WTC11 (cell line): ENCODE measurements at regions not wholly inside any gene's neighbourhood (a gene's known extent, or its start where the extent isn't known, plus 50 kb on each side); places are given as distances from the start of the nearest gene placed in this dataset.

ENCODE experiments used
- ATAC-seq: fragments of 200-7000 bp; cut with Tn5 transposase; 2 replicates; pipeline ENCODE4 v1.10.0; 2021; ENCODE audit warnings: mild to moderate bottlenecking, moderate library complexity
- CTCF ChIA-PET: fragments of 300-600 bp; sonication (Branson Sonifier 250); formaldehyde crosslinking; loops from one replicate; lab custom pipeline; 2021; ENCODE audit warnings: antibody characterized with exemption; lab: Charles Lee
- POLR2A ChIA-PET: fragments of 350-600 bp; sonication (Branson Sonifier 250); formaldehyde crosslinking; loops from one replicate; lab custom pipeline; 2021; ENCODE audit warnings: antibody characterized with exemption; lab: Charles Lee
- DNase-seq: peaks from one replicate; pipeline ENCODE4 v3.0.0; 2021; ENCODE audit warnings: low spot score
- H3K27ac Mint-ChIP-seq: 2 replicates; pipeline ENCODE4 v1.8.0; 2021; ENCODE audit warnings: mixed read lengths
- H3K27me3 Mint-ChIP-seq: 2 replicates; pipeline ENCODE4 v1.8.0; 2021; ENCODE audit warnings: low read depth, mild to moderate bottlenecking, moderate library complexity, mixed read lengths
- H3K36me3 Mint-ChIP-seq: 2 replicates; pipeline ENCODE4 v1.8.0; 2021; ENCODE audit warnings: mixed read lengths
- H3K4me1 Mint-ChIP-seq: 2 replicates; pipeline ENCODE4 v1.8.0; 2022; ENCODE audit warnings: mixed read lengths
- H3K4me3 Mint-ChIP-seq: 2 replicates; pipeline ENCODE4 v1.8.0; 2021; ENCODE audit warnings: mild to moderate bottlenecking, moderate library complexity, mixed read lengths
- H3K9me3 Mint-ChIP-seq: 2 replicates; pipeline ENCODE4 v1.8.0; 2021; ENCODE audit warnings: mixed read lengths
- CBFB ChIP-seq: sonication (generic); formaldehyde crosslinking; IDR thresholded peaks from 2 replicates; pipeline ENCODE4 v1.8.1; 2022; ENCODE audit warnings: mild to moderate bottlenecking, low read depth, missing genetic modification reagents
- CREB1 ChIP-seq: sonication (generic); formaldehyde crosslinking; IDR thresholded peaks from 2 replicates; pipeline ENCODE4 v1.8.0; 2023; ENCODE audit warnings: mild to moderate bottlenecking, missing genetic modification reagents
- CREM ChIP-seq: sonication (generic); formaldehyde crosslinking; IDR thresholded peaks from 2 replicates; pipeline ENCODE4 v1.8.1; 2022; ENCODE audit warnings: mild to moderate bottlenecking, missing genetic modification reagents, moderate library complexity
- FOXP1 ChIP-seq: sonication (generic); formaldehyde crosslinking; IDR thresholded peaks from 2 replicates; pipeline ENCODE4 v1.8.0; 2022; ENCODE audit warnings: missing genetic modification reagents, mild to moderate bottlenecking, moderate library complexity, borderline replicate concordance
- JUN ChIP-seq: sonication (generic); formaldehyde crosslinking; IDR thresholded peaks from 2 replicates; pipeline ENCODE4 v1.8.0; 2023; ENCODE audit warnings: mild to moderate bottlenecking, missing genetic modification reagents
- SMAD4 ChIP-seq: sonication (generic); formaldehyde crosslinking; IDR thresholded peaks from 2 replicates; pipeline ENCODE4 v1.8.0; 2022; ENCODE audit warnings: mild to moderate bottlenecking, missing genetic modification reagents
- TEAD4 ChIP-seq: sonication (generic); formaldehyde crosslinking; IDR thresholded peaks from 2 replicates; pipeline ENCODE4 v1.8.0; 2022; ENCODE audit warnings: mild to moderate bottlenecking, missing genetic modification reagents
- TF ChIP-seq, protein P1 (sequence below): fragments of 250-450 bp; sonication (Bioruptor Pico); IDR thresholded peaks from 2 replicates; pipeline ENCODE4 v2.1.2; 2022; ENCODE audit warnings: mild to moderate bottlenecking, moderate library complexity
- TF ChIP-seq, protein P2 (sequence below): fragments of 250-450 bp; sonication (Bioruptor Pico); conservative IDR thresholded peaks from 2 replicates; pipeline ENCODE4 v1.9.0; 2021; ENCODE audit warnings: mild to moderate bottlenecking
- TF ChIP-seq, protein P3 (sequence below): sonication (generic); formaldehyde crosslinking; IDR thresholded peaks from 2 replicates; pipeline ENCODE4 v1.8.0; 2022; ENCODE audit warnings: mild to moderate bottlenecking, missing genetic modification reagents
- TF ChIP-seq, protein P4 (sequence below): sonication (generic); formaldehyde crosslinking; conservative IDR thresholded peaks from 2 replicates; pipeline ENCODE4 v1.8.1; 2022; ENCODE audit warnings: mild to moderate bottlenecking, missing genetic modification reagents
- TF ChIP-seq, protein P5 (sequence below): fragments of 250-450 bp; sonication (Bioruptor Pico); IDR thresholded peaks from 2 replicates; pipeline ENCODE4 v1.9.0; 2021; ENCODE audit warnings: mild to moderate bottlenecking
- TF ChIP-seq, protein P6 (sequence below): sonication (generic); formaldehyde crosslinking; IDR thresholded peaks from 2 replicates; pipeline ENCODE4 v1.8.0; 2023; ENCODE audit warnings: mild to moderate bottlenecking, missing genetic modification reagents
- TF ChIP-seq, protein P7 (sequence below): fragments of 250-450 bp; sonication (Bioruptor Pico); IDR thresholded peaks from 2 replicates; pipeline ENCODE4 v1.9.0; 2021; ENCODE audit warnings: mild to moderate bottlenecking, borderline replicate concordance

DNA sequence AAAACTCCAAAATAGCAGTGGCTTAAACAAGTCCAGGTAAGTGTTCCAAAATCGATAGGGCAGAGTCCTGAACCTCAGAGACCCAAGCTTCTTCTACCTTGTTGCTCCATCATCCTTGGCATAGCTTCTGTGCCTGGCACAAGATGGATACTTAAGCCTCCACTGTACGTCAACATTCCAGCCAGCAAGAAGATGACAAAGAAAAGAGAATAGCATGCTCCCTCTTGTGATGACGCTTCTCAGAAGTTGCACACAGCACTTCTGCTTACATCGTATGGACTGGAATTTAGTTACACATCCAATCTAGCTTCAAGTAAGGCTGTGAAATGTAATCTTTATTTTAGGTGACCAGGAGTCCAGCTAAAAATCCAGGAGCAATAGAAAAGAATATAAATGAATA is 227.4 kb downstream of the ESM1 start:
- ChIA-PET CTCF (no interaction called here), POLR2A (no interaction called here)
- H3K27ac Mint-ChIP-seq, result no peak overlapping the region
- H3K36me3 Mint-ChIP-seq, result no peaks in the 10 kb centered on the region
- ATAC-seq, result no peak
- H3K4me3 Mint-ChIP-seq, result no peak overlapping the region
- no peaks in the 10 kb centered on the region for H3K27me3 Mint-ChIP-seq
- no peaks in the 10 kb centered on the region for H3K4me1 Mint-ChIP-seq
- TF ChIP-seq, protein P1, sequence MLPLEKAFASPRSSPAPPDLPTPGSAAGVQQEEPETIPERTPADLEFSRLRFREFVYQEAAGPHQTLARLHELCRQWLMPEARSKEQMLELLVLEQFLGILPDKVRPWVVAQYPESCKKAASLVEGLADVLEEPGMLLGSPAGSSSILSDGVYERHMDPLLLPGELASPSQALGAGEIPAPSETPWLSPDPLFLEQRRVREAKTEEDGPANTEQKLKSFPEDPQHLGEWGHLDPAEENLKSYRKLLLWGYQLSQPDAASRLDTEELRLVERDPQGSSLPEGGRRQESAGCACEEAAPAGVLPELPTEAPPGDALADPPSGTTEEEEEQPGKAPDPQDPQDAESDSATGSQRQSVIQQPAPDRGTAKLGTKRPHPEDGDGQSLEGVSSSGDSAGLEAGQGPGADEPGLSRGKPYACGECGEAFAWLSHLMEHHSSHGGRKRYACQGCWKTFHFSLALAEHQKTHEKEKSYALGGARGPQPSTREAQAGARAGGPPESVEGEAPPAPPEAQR, result no peak
- TF ChIP-seq, protein P2, sequence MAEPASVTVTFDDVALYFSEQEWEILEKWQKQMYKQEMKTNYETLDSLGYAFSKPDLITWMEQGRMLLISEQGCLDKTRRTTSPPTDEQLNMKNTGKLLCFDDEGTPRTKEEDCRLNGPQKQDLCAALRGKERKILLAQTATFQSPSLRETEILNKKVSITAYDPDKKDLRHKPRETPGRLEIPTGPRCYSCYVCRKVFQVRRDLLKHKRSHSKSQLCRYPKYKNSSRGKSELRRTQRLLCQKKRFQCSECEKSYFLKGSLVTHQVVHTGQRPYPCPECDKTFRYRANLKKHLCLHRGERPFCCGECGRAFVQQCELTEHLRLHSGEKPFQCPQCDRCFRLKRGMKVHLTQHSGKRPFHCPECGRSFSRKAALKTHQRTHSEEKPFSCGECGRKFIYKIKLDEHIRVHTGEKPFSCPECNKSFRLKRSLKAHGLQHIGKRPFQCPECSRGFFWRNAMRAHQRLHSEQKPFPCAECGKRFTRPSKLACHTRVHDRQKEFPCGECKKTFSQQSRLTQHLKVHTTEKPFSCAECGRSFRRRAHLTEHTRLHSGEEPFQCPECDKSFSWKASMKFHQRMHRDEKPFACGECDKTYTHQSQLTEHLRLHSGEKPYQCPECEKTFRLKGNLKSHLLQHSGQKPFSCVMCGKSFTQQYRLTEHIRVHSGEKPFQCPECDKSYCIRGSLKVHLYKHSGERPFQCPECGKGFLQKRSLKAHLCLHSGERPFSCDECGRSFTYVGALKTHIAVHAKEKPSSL, result no peak
- TF ChIP-seq, protein P3, sequence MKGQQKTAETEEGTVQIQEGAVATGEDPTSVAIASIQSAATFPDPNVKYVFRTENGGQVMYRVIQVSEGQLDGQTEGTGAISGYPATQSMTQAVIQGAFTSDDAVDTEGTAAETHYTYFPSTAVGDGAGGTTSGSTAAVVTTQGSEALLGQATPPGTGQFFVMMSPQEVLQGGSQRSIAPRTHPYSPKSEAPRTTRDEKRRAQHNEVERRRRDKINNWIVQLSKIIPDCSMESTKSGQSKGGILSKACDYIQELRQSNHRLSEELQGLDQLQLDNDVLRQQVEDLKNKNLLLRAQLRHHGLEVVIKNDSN, result no peak
- TF ChIP-seq TEAD4 (CRISPR knock-in tag) (no peak), FOXP1 (CRISPR knock-in tag) (no peak)
- TF ChIP-seq, protein P4, sequence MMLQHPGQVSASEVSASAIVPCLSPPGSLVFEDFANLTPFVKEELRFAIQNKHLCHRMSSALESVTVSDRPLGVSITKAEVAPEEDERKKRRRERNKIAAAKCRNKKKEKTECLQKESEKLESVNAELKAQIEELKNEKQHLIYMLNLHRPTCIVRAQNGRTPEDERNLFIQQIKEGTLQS, result no peak
- TF ChIP-seq, protein P5, sequence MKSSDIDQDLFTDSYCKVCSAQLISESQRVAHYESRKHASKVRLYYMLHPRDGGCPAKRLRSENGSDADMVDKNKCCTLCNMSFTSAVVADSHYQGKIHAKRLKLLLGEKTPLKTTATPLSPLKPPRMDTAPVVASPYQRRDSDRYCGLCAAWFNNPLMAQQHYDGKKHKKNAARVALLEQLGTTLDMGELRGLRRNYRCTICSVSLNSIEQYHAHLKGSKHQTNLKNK (CRISPR knock-in tag), result no peak
- H3K9me3 Mint-ChIP-seq, result peaks cover 3% of the 10 kb centered on the region; the same call in 1 of the 2 replicates
- no peak for DNase-seq

DNA sequence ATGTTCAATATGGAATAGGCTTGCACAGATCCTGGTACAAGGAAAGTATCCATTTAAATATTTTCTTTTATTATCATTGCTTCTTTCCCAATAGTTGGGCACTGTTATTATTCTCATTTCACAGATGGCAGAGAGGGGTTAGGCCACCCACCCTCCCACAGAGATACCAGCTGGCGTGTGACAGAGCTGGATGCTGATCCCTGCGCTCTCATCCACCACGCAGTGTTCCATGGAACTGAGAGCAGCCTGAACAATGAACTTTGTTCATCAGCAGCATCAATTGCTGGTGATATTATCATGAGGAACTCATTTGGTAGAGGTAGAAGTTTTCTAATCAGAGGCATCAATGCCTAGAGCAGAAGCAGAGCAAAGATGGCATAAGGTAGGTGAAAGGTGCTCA is 227.9 kb downstream of the ESM1 start:
- ChIA-PET CTCF (interaction anchor here (0.7 kb wide), 1 partner anchor 110 kb away, joined by 3 read pairs; no protein-coding TSS in a partner anchor), POLR2A (no interaction called here)
- Mint-ChIP-seq H3K4me1 (no peaks in the 10 kb centered on the region), H3K27me3 (no peaks in the 10 kb centered on the region), H3K36me3 (no peaks in the 10 kb centered on the region), H3K27ac (no peak overlapping the region), H3K9me3 (peaks cover under 1% of the 10 kb centered on the region; the same call in 1 of the 2 replicates), H3K4me3 (no peak overlapping the region)
- DNase-seq, result no peak
- no peak for TF ChIP-seq CREB1 (CRISPR knock-in tag)
- ATAC-seq, result no peak

DNA sequence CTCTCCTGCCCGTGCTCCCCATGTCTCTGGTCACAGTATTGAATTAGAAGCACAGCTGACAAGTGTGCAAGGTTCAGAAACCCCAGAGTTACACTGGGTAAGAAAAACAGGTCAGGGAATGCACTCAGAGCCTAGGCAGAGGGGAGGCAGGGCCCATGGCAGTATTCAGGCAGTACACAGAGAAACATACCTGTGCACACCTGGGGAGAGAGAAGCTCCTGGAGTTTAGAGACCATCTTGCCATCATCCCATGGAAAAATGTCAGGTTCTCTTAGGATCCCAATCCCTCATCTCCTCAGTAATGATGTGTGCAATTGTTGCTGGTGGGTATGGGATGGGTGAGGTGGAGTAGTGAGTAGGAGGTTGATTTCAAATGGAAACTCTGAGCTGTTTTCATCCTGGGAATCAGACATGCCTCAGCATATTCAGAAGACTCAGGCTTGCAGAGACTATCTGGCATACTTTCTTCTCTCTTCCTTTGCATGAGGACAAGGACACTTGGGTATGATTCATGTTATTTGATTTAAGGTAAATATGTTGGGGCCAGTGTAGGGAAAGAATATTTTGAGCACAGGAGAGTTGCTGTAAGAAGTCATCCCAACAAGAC is 228.5 kb downstream of the ESM1 start:
- no peak for DNase-seq
- ATAC-seq, result no peak
- no peak overlapping the region for H3K27ac Mint-ChIP-seq
- no peaks in the 10 kb centered on the region for H3K9me3 Mint-ChIP-seq
- no peaks in the 10 kb centered on the region for H3K4me1 Mint-ChIP-seq
- H3K27me3 Mint-ChIP-seq, result no peaks in the 10 kb centered on the region
- no peaks in the 10 kb centered on the region for H3K36me3 Mint-ChIP-seq
- ChIA-PET POLR2A (no interaction called here), CTCF (interaction anchor here (0.7 kb wide), 1 partner anchor 111 kb away, joined by 3 read pairs; no protein-coding TSS in a partner anchor)
- no peak overlapping the region for H3K4me3 Mint-ChIP-seq
- TF ChIP-seq, protein P6, sequence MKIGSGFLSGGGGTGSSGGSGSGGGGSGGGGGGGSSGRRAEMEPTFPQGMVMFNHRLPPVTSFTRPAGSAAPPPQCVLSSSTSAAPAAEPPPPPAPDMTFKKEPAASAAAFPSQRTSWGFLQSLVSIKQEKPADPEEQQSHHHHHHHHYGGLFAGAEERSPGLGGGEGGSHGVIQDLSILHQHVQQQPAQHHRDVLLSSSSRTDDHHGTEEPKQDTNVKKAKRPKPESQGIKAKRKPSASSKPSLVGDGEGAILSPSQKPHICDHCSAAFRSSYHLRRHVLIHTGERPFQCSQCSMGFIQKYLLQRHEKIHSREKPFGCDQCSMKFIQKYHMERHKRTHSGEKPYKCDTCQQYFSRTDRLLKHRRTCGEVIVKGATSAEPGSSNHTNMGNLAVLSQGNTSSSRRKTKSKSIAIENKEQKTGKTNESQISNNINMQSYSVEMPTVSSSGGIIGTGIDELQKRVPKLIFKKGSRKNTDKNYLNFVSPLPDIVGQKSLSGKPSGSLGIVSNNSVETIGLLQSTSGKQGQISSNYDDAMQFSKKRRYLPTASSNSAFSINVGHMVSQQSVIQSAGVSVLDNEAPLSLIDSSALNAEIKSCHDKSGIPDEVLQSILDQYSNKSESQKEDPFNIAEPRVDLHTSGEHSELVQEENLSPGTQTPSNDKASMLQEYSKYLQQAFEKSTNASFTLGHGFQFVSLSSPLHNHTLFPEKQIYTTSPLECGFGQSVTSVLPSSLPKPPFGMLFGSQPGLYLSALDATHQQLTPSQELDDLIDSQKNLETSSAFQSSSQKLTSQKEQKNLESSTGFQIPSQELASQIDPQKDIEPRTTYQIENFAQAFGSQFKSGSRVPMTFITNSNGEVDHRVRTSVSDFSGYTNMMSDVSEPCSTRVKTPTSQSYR (CRISPR knock-in tag), result no peak
- TF ChIP-seq SMAD4, result no peak
- no peak for TF ChIP-seq CBFB (CRISPR knock-in tag)
- TF ChIP-seq, protein P3, result no peak
- TF ChIP-seq, protein P5 (CRISPR knock-in tag), result no peak
- TF ChIP-seq JUN (CRISPR knock-in tag), result no peak
- no peak for TF ChIP-seq CREM (CRISPR knock-in tag)
- TF ChIP-seq, protein P7, sequence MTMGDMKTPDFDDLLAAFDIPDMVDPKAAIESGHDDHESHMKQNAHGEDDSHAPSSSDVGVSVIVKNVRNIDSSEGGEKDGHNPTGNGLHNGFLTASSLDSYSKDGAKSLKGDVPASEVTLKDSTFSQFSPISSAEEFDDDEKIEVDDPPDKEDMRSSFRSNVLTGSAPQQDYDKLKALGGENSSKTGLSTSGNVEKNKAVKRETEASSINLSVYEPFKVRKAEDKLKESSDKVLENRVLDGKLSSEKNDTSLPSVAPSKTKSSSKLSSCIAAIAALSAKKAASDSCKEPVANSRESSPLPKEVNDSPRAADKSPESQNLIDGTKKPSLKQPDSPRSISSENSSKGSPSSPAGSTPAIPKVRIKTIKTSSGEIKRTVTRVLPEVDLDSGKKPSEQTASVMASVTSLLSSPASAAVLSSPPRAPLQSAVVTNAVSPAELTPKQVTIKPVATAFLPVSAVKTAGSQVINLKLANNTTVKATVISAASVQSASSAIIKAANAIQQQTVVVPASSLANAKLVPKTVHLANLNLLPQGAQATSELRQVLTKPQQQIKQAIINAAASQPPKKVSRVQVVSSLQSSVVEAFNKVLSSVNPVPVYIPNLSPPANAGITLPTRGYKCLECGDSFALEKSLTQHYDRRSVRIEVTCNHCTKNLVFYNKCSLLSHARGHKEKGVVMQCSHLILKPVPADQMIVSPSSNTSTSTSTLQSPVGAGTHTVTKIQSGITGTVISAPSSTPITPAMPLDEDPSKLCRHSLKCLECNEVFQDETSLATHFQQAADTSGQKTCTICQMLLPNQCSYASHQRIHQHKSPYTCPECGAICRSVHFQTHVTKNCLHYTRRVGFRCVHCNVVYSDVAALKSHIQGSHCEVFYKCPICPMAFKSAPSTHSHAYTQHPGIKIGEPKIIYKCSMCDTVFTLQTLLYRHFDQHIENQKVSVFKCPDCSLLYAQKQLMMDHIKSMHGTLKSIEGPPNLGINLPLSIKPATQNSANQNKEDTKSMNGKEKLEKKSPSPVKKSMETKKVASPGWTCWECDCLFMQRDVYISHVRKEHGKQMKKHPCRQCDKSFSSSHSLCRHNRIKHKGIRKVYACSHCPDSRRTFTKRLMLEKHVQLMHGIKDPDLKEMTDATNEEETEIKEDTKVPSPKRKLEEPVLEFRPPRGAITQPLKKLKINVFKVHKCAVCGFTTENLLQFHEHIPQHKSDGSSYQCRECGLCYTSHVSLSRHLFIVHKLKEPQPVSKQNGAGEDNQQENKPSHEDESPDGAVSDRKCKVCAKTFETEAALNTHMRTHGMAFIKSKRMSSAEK, result no peak
